Heart left ventricle (tissue), 16 donors: ENCODE measurements at regions not wholly inside any gene's neighbourhood (a gene's known extent, or its start where the extent isn't known, plus 50 kb on each side); places are given as distances from the start of the nearest gene placed in this dataset.

ENCODE experiments used
- ATAC-seq, 4 donors: fragments of 200-7000 bp; cut with Tn5 transposase; one replicate each; pipeline ENCODE4 v1.9.1; 2020 to 2022; ENCODE audit warnings: moderate library complexity in 4 of 4, mild to moderate bottlenecking in 3 of 4, moderate number of reproducible peaks in 1 of 4
- DNase-seq, 5 donors: peaks; one replicate each; pipeline ENCODE4 v3.0.0-alpha.2; 2020
- H3K27ac ChIP-seq, 12 donors: fragments of 200-600 bp; sonication (generic) in 4 of 12; one replicate each; pipeline versions ENCODE4 v1.5.0 to v1.8.0; 2016 to 2022; ENCODE audit warnings: mild to moderate bottlenecking in 2 of 12
- H3K27me3 ChIP-seq, 9 donors: fragments of 200-600 bp; sonication (generic) in 2 of 9; one replicate each; pipeline versions ENCODE4 v1.5.1 to v1.8.0; 2016 to 2022; ENCODE audit warnings: mild to moderate bottlenecking in 3 of 9
- H3K36me3 ChIP-seq, 9 donors: fragments of 200-600 bp; sonication (generic) in 2 of 9; one replicate each; pipeline versions ENCODE4 v1.5.0 to v1.8.0; 2018 to 2022; ENCODE audit warnings: mild to moderate bottlenecking in 2 of 9
- H3K4me1 ChIP-seq, 12 donors: fragments of 200-600 bp; sonication (generic) in 4 of 12; one replicate each; pipeline versions ENCODE4 v1.5.0 to v1.8.0; 2016 to 2022; ENCODE audit warnings: mild to moderate bottlenecking in 3 of 12
- H3K4me3 ChIP-seq, 12 donors: fragments of 200-600 bp; sonication (generic) in 4 of 12; one replicate each; pipeline versions ENCODE4 v1.5.0 to v1.8.0; 2017 to 2022; ENCODE audit warnings: mild to moderate bottlenecking in 9 of 12, moderate library complexity in 4 of 12
- H3K9me3 ChIP-seq, 12 donors: fragments of 200-600 bp; sonication (generic) in 4 of 12; one replicate each; pipeline versions ENCODE4 v1.5.0 to v1.8.0; 2016 to 2022; ENCODE audit warnings: mild to moderate bottlenecking in 1 of 12
- POLR2A ChIP-seq, 2 donors: fragments of 450-650 bp; IDR thresholded peaks; one replicate each; pipeline ENCODE4 v1.6.1; 2017; ENCODE audit warnings: antibody characterized with exemption in 2 of 2, mild to moderate bottlenecking in 2 of 2, moderate library complexity in 2 of 2
- WGBS, 4 donors: extraction: QIAGEN DNeasy Blood & Tissue Kit in 2 of 4; methylation state at CpG; one replicate each; pipeline versions ENCODE4 v1.1.5 to v1.1.7; 2013 to 2018; 5-methylcytosine and 5-hydroxymethylcytosine counted together
- intact Hi-C, 10 donors: fragments of 100-400 bp; cut with DNase I; formaldehyde crosslinking; loops; one replicate each; pipeline versions ENCODE4 v1.11.1 to v1.14.2; 2022
- TF ChIP-seq, protein P1 (sequence below), 12 donors: fragments of 200-600 bp; sonication (generic) in 4 of 12; IDR thresholded peaks; one replicate each; pipeline versions ENCODE4 v1.5.0 to v1.8.0; 2018 to 2022; ENCODE audit warnings: antibody characterized with exemption in 12 of 12, mild to moderate bottlenecking in 5 of 12
- donor health status: ischemic (EF 13 %, LVEDD 7.1; RV severe dilation, severe dysfunction).
- donor health status: healthy with polysubstance abuse.
- donor health status: DM: no; HTN: yes; CAD: no.
- donor health status: DM: no; HTN: no; CAD: no.
- donor health status: ischemic (EF 25% LVEDD 6.9; RV normal size, moderate dysfunction).
- donor health status: ischemic (EF 25% LVEDD 5.7; RV mildly dilated, moderate dysfunction).
- donor health status: healthy.
- donor health status: DM: yes; HTN: yes; CAD: no.
- donor health status: ischemic (EF 35%, LVEDD 5.7; RV mildly dilated, moderate dysfunction).
- donor health status: nonischemic (EF 11% LVEDD 7.7; RV severe dilation, severe dysfunction).
- donor health status: DM: yes; HTN: yes; CAD: no.
- donor health status: PGD.
- donor health status: ischemic (EF 29% LVEDD 5.4; RV normal size, mild dysfunction).
- donor health status: nonischemic (EF 23%, LVEDD 6.1; RV moderate dilation, normal function).

- no peak for TF ChIP-seq POLR2A (IDR thresholded peaks at IDR 0.05)
- TF ChIP-seq, protein P1, sequence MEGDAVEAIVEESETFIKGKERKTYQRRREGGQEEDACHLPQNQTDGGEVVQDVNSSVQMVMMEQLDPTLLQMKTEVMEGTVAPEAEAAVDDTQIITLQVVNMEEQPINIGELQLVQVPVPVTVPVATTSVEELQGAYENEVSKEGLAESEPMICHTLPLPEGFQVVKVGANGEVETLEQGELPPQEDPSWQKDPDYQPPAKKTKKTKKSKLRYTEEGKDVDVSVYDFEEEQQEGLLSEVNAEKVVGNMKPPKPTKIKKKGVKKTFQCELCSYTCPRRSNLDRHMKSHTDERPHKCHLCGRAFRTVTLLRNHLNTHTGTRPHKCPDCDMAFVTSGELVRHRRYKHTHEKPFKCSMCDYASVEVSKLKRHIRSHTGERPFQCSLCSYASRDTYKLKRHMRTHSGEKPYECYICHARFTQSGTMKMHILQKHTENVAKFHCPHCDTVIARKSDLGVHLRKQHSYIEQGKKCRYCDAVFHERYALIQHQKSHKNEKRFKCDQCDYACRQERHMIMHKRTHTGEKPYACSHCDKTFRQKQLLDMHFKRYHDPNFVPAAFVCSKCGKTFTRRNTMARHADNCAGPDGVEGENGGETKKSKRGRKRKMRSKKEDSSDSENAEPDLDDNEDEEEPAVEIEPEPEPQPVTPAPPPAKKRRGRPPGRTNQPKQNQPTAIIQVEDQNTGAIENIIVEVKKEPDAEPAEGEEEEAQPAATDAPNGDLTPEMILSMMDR (IDR thresholded peaks at IDR 0.05): no peak
- Histone ChIP-seq H3K27ac (no peak overlapping the region), H3K27me3 (no peaks in the 10 kb centered on the region), H3K36me3 (no peaks in the 10 kb centered on the region), H3K4me1 (no peaks in the 10 kb centered on the region), H3K4me3 (no peak overlapping the region), H3K9me3 (no peaks in the 10 kb centered on the region)
- DNase-seq (no peak), ATAC-seq (no peak)
- intact Hi-C loops: no loop called here
Observed at GRCh38 chr2:146677280-146677679, 1167.5 kb upstream of the ACVR2A start.

GRCh38 chr2:146669735-146670134 is 1175.1 kb upstream of the ACVR2A start:
- Histone ChIP-seq H3K36me3 (no peaks in the 10 kb centered on the region), H3K4me3 (no peak overlapping the region), H3K4me1 (no peaks in the 10 kb centered on the region), H3K27ac (no peak overlapping the region), H3K9me3 (no peaks in the 10 kb centered on the region), H3K27me3 (no peaks in the 10 kb centered on the region)
- intact Hi-C loops: no loop called here
- TF ChIP-seq, protein P1 (IDR thresholded peaks at IDR 0.05): no peak
- no peak for TF ChIP-seq POLR2A (IDR thresholded peaks at IDR 0.05)
- WGBS, 4 donors: 68 to 79% (median 73%) methylated on average over 3 of the region's 3 CpGs
- no peak for DNase-seq
- ATAC-seq: no peak

- ATAC-seq (no peak), DNase-seq (no peak)
- no peak overlapping the region for H3K27ac ChIP-seq
- intact Hi-C loops: no loop called here
- no peaks in the 10 kb centered on the region for H3K36me3 ChIP-seq
- H3K4me1 ChIP-seq: no peaks in the 10 kb centered on the region
- 67 to 85% (median 76%) methylated on average over 1 of the region's 1 CpG for WGBS, 4 donors
- H3K4me3 ChIP-seq: no peak overlapping the region
- H3K9me3 ChIP-seq: no peaks in the 10 kb centered on the region
- TF ChIP-seq, protein P1 (IDR thresholded peaks at IDR 0.05): no peak
- no peak for TF ChIP-seq POLR2A (IDR thresholded peaks at IDR 0.05)
- H3K27me3 ChIP-seq: no peaks in the 10 kb centered on the region
Observed at GRCh38 chr2:146666340-146666739, 1178.5 kb upstream of the ACVR2A start.

DNA sequence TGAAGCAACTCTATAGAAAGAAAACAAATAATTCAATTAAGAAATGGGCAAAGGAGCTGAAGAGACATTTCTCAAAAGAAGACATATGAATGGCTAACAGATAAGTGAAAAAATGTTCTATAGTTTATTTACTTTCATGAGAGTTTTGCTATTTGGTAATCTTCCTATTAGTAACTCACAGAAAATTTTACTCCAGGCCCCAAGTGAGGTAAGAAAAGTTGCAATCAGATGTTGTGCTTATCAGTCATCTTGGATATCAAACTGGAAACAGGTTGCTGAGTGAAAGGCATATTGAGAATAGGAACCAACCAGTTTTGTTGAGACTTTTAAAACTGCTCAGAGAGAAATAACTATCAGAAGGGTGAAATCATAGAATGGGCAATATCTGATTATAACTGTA is 1179.0 kb upstream of the ACVR2A start:
- ATAC-seq: no peak
- Histone ChIP-seq H3K27me3 (no peaks in the 10 kb centered on the region), H3K36me3 (no peaks in the 10 kb centered on the region), H3K9me3 (no peaks in the 10 kb centered on the region), H3K27ac (no peak overlapping the region), H3K4me1 (no peaks in the 10 kb centered on the region), H3K4me3 (no peak overlapping the region)
- no peak for DNase-seq
- TF ChIP-seq, protein P1 (IDR thresholded peaks at IDR 0.05): no peak
- TF ChIP-seq POLR2A (IDR thresholded peaks at IDR 0.05): no peak
- intact Hi-C loops: no loop called here
